Brain microvascular endothelial cell (primary cell): ENCODE measurements at regions not wholly inside any gene's neighbourhood (a gene's known extent, or its start where the extent isn't known, plus 50 kb on each side); places are given as distances from the start of the nearest gene placed in this dataset.

ENCODE experiments used
- DNase-seq: peaks from one replicate; pipeline ENCODE4 v3.0.0-alpha.2; 2020
- H3K27ac ChIP-seq: fragments of 250-450 bp; sonication (Bioruptor Pico); 2 replicates; pipeline ENCODE4 v1.5.1; 2020; ENCODE audit warnings: mild to moderate bottlenecking, moderate library complexity
- H3K27me3 ChIP-seq: fragments of 250-450 bp; sonication (Bioruptor Pico); replicated peaks from 2 replicates; pipeline ENCODE4 v1.5.1; 2020; ENCODE audit warnings: mild to moderate bottlenecking
- H3K36me3 ChIP-seq: fragments of 250-450 bp; sonication (Bioruptor Pico); replicated peaks from 2 replicates; pipeline ENCODE4 v1.5.1; 2020; ENCODE audit warnings: mild to moderate bottlenecking
- H3K4me3 ChIP-seq: 2 replicates; pipeline ENCODE4 v1.5.1; 2011; ENCODE audit warnings: low read depth, mild to moderate bottlenecking, control low read depth, low read length, moderate library complexity
- CTCF ChIP-seq: IDR thresholded peaks from 2 replicates; pipeline ENCODE4 v1.5.1; 2011; ENCODE audit warnings: low read depth, mild to moderate bottlenecking, moderate library complexity, low read length, control low read depth, inconsistent platforms; ENCODE audit errors: missing control alignments
- in situ Hi-C: cut with HindIII; loops from 2 replicates; pipeline ENCODE4 v1.10.0; 2017; ENCODE audit warnings: low sequenced_read_pairs, low pct_ligation_motif_present

- in situ Hi-C loops: no loop called here
- Histone ChIP-seq H3K36me3 (no peaks in the 10 kb centered on the region), H3K4me3 (no peak overlapping the region), H3K27ac (no peak overlapping the region), H3K27me3 (no peaks in the 10 kb centered on the region)
- no peak for DNase-seq
- TF ChIP-seq CTCF: no peak
Observed at GRCh38 chr13:86825410-86825809, 845.8 kb upstream of the SLITRK5 start.

GRCh38 chr13:86826232-86826631 lies 844.9 kb upstream of the SLITRK5 start:
- in situ Hi-C loops: no loop called here
- DNase-seq: no peak
- Histone ChIP-seq H3K36me3 (no peaks in the 10 kb centered on the region), H3K27me3 (no peaks in the 10 kb centered on the region), H3K4me3 (no peak overlapping the region), H3K27ac (no peak overlapping the region)
- no peak for TF ChIP-seq CTCF

DNA sequence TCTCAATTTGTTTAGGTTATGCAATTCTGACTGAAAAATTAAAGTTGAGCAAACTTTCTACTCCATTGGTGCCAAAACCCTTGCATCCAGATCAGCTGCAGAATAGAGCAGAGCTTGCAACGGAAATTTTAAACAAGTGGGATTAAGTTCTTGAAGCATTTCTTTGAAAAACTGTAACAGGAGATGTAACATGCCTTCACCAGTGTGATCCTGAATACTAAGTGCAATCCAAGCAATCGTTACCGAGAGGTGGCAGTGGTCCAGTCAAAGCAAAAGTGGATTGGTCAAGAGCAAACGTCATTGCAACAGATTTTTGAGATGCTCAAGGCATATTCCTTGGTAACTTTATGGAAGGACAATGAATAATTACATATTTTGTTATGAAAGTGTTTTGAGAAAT lies 841.1 kb upstream of the SLITRK5 start:
- TF ChIP-seq CTCF: no peak
- H3K4me3 ChIP-seq: no peak overlapping the region

GRCh38 chr13:86831084-86831483 lies 840.1 kb upstream of the SLITRK5 start:
- no peak overlapping the region for H3K4me3 ChIP-seq
- DNase-seq: no peak
- H3K36me3 ChIP-seq: no peaks in the 10 kb centered on the region
- in situ Hi-C loops: no loop called here
- no peak for TF ChIP-seq CTCF
- no peak overlapping the region for H3K27ac ChIP-seq
- no peaks in the 10 kb centered on the region for H3K27me3 ChIP-seq

More for the DNA sequence above, 841.1 kb upstream of the SLITRK5 start:
- no peak for DNase-seq
- no peaks in the 10 kb centered on the region for H3K27me3 ChIP-seq
- H3K27ac ChIP-seq: no peak overlapping the region
- in situ Hi-C loops: no loop called here
- H3K36me3 ChIP-seq: no peaks in the 10 kb centered on the region

- H3K27ac ChIP-seq: no peak overlapping the region
- no peak for DNase-seq
- no peak for TF ChIP-seq CTCF
- in situ Hi-C loops: no loop called here
- no peak overlapping the region for H3K4me3 ChIP-seq
- H3K27me3 ChIP-seq: no peaks in the 10 kb centered on the region
- no peaks in the 10 kb centered on the region for H3K36me3 ChIP-seq
Observed at GRCh38 chr13:86838411-86839120, 832.6 kb upstream of the SLITRK5 start.

DNA sequence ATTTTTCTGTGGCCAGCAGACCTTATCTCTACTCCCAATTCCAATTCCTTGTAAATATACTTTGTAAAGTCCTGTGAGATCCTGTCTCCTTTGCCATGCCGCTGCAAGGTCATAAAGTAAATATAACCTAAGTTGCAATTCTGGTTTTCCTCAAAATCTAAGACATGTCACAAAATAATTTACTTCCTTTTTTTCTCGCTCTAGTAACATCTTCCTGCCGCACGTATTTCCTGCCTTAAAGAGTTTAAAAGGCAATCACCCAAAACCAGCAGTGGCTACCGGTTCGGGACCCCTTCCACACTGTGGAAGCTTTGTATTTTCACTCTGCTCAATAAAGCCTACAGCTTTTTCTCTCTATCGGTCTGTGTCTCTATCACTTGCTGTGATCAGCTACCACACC lies 832.0 kb upstream of the SLITRK5 start:
- in situ Hi-C loops: no loop called here
- DNase-seq: no peak
- H3K36me3 ChIP-seq: no peaks in the 10 kb centered on the region
- no peak overlapping the region for H3K27ac ChIP-seq
- no peak for TF ChIP-seq CTCF
- H3K4me3 ChIP-seq: no peak overlapping the region
- no peaks in the 10 kb centered on the region for H3K27me3 ChIP-seq
